PC-9 (cell line): ENCODE measurements at regions not wholly inside any gene's neighbourhood (a gene's known extent, or its start where the extent isn't known, plus 50 kb on each side); places are given as distances from the start of the nearest gene placed in this dataset.

Experiments
- CTCF ChIP-seq: fragments of 200-600 bp; sonication (generic); conservative IDR thresholded peaks from 2 replicates; pipeline ENCODE4 v1.6.1; 2017; ENCODE audit warnings: mixed run types, antibody characterized with exemption, mild to moderate bottlenecking, moderate library complexity
- EZH2 ChIP-seq: fragments of 200-600 bp; sonication (generic); IDR thresholded peaks from 2 replicates; pipeline ENCODE4 v1.8.0; 2017; ENCODE audit warnings: antibody characterized with exemption, low read depth

GRCh38 chr1:101316799-101317198 is 80.0 kb downstream of the S1PR1 start:
- TF ChIP-seq CTCF (no peak), EZH2 (no peak)
